Skin of body (tissue), 1 donor: ENCODE measurements at regions not wholly inside any gene's neighbourhood (a gene's known extent, or its start where the extent isn't known, plus 50 kb on each side); places are given as distances from the start of the nearest gene placed in this dataset.
"Not testable (repeated sequence)": the region's sequence is repeated elsewhere in the genome, so short reads cannot be mapped to it uniquely, and the experiment has no call there.

ENCODE experiments used
- DNase-seq: peaks from one replicate; lab custom pipeline; 2025; lab: John Stamatoyannopoulos, UW

DNA sequence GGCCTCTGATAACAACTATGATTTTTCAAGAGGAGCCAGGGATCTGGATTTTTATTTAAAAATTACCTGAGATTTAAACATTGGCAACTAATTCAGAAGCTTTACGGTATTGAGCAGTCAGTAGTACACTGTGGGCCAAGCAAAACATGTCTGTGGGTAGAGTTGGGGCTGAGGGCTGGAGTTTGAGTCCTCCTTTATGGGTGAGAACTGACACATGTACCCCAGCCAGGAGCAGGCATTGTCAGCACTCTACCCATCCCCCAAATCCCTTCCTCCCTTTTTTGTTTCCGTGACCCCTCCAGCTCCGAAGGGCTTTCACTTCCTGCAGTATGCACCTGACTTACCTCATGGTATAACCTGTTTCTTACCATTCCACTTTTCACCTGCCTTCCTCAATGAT lies 131.4 kb downstream of the SNX5 start:
- DNase-seq: no peak

DNA sequence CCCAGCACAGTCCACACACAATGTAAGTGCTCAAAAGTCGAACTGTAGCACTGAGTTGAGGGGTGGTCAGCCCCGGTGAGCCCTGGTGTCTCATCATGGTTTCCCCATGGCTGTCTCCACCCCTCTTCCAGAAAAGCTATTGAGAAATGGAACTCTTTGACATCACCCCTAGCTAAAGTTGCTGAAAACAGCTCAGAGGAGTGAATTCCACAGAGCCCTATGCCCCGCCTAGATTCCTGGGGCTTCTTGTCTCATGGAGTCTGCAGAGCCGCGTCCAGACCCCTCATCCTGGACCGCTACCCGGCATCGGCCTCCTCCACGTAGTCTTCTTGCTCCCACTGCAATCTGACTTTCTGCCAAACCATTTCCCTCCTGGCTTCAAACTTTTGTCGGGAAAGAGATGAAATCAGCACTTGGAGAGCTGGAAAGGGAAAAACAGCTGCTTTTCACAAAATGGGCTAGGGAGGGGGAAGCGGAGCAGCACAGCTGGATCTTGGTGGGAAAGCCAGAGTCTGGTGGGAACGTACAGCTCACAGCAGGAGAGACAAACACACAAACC lies 132.2 kb downstream of the SNX5 start:
- peak; percentile 97 for DNase-seq

DNA sequence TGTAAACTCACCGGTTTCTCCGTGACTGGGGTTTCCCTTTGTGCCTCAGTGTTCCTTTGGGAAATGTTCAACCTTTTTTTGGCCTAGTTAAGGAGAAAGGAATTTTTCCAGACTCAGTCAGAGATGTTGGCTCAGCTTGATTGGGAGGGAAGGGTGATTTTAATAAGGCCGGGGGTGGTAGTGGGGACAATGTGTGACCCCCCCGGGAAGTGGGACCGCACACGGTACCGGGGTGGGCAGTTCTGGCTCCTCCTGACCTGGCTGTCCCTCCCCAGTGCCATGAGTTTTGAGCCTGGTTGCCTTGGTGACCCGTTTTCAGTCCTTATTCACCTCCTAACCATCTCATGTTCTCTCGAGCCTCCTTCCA lies 132.7 kb downstream of the SNX5 start:
- DNase-seq: no peak

DNA sequence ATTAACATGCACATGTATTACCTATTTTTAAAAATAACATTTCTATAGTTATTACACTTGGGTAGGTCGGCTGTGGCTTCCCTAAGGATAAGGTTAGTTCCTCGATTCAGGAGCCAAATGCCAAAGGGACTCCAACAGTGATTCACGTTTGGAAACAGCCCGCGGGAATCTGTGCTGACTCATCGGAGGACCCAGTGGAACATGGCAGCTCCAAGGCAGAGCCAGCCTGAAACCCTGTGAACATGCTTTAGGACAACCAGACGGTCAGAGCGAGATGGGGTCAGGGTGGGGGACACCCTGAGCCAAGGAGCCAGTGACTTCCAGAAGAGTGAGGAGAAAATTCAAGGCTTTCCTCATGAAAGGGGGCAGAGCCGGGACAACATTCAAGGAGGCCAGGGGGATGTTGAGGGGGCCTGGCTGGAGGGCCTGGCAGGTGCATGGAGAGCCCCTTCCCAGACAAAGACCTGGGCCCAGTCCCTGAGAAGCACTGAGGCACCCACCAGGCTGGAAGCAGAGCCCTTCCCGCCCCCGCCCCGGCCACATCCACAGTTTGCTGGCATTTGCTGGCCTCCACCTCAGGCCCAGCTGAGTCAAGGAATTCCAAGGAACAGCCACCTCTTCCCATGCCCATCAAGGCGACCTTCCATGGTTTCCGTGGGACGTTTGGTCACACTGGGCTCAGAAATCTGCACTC lies 133.2 kb downstream of the SNX5 start:
- DNase-seq: no peak

DNA sequence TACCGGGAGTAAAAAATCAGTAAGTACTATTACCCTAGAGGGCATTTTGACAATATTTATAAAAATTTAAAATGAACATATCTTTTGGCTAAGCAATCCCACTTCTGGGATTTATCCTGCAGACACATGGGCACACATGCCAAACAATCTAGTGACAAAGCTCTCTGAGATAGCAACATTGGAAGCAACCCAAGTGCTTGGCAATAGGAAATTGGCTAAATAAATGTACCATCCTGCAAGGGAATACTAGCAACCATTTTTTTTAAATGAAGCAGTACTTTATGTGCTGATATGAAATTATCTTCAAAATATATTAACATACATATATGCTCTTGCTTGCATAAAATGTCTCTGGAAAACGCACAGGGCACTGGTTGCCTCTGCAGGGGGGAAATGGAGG lies 133.8 kb downstream of the SNX5 start:
- no peak for DNase-seq

DNA sequence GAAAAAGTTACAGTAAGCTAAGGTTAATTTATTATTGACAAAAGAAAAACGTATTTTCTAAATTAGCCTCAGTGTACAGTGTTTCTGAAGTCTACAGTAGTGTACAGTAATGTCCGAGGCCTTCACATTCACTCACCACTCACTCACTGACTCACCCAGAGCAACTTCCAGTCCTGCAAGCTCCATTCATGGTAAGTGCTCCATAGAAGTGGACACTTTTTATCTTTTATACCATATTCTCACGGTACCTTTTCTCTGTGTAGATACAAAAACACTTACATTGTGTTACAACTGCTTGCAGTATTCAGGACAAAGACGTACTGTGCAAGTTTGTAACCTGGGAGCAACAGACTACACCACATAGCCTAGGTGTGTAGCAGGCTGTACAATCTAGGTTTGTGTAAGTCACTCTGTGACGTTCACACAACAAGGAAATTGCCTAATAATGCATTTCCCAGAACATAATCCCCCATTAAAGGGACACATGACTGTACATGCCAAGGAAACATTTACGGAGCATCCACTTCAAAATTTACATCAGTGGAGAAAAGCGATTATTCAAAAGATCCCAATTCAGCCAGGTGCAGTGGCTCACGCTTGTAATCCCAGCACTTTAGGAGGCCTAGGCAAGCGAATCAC lies 133.4 kb downstream of the BANF2 start:
- DNase-seq: no peak

DNA sequence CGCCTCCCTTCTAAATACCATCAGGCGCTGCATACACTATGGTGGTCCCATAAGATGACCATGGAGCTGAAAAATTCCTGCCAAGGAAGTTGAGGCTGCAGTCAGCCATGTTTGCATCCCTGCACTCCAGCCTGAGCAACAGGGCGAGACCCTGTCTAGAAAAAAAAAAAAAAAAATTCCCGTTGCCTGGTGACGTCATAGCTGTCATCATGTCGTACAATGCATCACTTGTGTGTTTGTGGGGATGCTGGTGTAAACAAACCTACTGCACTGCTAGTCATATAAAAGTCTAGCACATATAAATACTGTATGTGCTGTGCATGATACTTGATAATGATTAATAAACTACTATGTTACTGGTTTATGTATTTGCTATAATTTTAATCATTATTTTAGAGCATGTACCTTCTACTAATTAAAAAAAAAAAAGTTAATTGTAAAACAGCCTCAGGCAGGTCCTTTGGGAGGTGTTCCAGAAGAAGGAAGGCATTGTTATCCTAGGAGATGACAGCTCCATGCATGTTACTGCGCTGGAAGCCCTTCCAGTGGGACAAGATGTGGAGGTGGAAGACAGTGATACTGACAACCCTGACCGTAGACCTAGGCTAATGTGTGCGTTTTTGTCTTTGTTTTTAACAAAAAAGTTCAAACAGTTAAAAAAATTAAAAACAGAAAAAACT lies 132.6 kb downstream of the BANF2 start:
- no peak for DNase-seq

DNA sequence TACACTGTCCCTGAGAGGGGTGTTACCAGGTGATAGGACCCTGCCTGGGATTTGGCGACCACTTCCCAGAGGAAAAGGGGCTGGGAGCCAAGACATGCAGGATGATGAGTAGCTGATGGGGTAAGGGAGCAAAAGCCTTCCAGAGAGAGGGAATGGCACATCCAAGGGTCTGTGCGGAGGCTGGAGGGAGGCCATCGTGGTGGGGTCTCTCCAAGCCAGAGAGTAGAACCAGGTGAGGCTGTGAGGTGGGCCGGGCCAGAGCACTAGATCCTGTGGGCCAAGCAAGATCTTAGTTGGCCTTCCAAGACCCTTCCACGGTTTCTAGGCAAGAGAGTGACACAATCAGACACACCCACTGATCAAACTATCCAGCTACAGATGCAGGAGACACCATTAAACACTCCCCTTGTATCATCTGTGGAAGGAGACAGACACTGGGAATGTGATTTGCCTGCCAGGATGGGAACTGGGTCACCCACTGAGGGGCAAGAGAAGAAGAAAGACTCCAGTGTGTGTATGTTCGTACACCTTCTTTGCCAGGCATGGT lies 128.9 kb downstream of the BANF2 start:
- no peak for DNase-seq

DNA sequence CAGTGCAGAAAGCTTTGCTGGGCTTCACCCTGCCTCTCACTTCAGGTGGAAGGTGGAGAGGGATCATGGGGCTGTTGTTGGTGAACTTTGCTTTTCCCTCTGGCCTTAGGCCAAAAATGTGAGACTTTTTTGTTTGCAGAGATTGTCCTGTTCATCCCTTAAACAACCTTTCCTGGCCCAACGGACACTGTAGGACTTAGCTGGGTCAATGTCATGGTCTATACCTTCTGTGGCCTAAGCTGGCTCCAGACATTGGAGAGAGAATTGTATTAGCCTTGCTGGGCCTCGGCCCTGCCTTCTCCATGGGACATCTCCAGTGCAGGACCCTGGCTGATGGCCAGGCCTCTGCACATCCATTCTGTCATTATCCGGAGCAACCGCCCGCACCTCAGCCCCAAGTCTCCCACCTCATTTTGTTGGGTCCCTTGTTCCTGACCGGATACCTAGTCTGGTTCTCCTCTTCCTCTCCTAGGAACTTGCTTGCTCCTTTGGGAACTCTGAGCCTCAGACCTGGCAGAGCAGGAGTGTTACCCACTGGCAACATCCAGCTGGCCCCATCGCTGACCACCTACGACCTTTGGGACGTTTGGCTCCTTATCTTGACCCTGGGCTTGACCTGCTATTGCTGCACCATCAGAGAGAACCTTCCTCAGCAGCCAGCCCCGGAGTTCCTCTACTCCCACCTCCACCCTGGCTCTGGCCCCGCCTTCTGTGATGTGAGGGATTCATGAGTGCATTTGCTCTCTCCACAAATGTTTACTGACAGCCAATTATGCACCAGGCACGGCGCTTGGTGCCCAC lies 128.2 kb downstream of the BANF2 start:
- DNase-seq: no peak

DNA sequence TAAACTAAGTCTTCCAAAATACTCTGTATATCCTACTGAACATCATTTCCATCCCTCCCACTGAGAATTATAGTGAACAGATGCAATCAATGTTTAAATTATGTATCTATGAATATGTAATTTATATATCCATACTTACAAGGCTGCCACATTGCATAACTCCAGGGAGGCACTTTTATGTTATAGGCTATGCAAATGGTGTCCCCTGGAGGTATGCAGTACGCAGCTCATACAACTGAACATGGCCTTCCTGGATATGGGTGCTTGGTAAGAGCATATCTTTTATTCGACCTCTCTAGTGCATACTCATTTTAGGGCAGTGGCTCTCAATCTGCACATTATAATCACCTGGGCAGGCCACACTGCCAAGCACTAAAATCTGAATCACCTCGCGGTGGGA lies 127.3 kb downstream of the BANF2 start:
- no peak for DNase-seq

DNA sequence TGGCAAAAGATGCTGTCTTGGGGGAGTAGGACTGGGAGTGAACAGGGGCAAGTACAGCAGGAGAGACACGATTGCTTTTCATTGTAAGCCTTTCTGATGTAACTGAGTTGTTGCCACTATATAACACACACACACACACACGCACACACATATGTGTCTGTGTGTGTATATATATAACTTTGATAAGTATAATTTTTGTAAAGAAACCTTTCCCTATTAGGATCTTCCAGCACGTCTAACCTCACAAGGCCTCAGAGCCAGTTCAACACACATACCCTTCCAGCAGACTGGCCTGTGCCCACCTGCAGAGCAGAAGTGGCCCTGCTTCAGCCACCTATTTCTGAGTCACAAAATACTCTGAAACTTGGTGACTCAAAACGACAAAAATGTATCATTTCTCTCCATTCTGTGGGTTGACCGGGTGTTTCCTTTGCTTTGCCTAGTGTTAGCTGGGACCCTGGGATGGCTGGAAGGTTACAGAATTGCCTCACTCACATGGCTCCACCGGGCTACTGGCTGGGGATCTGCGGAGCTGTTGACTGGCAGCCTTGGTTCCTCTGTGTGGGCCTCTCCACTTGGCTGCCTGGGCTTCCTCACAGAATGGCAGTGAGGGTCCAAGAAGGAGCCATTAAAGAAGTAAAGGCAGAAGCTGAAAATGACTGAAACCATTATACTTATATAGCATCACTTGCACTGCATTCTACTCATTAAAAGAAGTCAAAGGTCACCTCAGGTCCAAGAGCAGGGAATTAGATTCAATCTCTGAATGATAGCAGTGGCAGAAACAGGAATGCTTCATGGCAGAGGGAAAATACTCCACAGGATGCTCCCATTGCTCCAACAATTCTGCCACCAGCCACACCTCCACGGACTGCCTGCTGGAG lies 126.4 kb downstream of the BANF2 start:
- no peak for DNase-seq

DNA sequence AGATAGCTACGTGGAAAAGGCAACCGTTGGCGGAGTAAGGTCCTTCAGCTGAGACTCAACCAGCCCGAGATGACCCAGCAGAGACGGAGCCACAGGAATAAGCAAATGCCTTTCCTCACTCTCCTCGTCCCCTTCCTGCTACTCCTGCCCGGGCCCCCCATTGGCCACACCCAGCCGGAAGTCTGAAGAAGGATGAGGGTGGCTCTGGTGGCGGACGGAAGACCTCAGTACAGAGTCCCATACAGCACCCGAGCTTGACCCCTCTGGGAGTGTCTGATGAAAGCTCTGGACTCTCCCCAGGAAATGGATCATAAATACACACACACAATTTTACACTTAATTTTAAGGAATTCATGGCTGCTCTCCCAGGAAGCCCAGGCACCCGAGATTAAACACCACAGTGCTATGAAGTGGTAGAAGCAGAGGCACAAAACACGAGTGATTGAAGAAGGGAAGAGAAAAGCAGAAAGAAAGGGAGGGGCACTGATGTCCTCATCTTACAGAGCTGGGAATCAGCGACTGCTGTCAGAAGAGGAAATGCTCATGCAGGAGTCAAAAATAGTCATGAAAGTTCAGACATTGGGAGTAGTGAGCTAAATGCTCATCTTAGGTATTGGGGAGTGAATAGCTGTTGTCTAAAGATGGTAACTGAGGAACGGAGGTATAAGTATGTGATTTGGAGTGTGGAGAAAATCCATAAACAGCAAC lies 125.6 kb downstream of the BANF2 start:
- DNase-seq: no peak

DNA sequence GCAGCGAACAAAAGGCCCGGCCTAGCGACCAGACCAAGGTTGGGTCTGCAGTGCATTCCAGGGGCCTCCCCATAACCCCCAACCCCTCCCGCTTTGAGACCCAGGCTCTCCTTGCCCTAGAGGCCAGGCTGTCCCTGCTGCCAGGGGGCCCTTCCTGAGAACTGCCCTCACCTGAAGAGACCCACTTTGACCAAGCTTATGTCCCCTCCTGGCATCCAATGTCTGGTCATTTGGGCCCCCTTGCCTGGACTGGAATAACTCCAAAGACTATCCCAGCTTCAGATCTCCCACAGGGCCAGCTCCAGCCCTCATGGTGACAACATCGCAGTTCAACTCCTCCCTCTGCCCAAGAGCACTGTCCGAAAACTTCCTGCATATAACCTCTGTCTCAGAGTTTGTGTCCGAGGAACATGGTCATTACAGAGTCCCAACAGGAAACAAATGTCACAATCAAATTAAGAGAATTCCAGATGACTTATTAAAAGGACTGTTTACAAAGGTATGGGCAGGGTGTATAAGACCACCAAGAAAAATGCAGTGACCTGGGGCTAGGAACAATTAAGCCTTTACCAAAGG lies 125.0 kb downstream of the BANF2 start:
- DNase-seq: peak; percentile 24

DNA sequence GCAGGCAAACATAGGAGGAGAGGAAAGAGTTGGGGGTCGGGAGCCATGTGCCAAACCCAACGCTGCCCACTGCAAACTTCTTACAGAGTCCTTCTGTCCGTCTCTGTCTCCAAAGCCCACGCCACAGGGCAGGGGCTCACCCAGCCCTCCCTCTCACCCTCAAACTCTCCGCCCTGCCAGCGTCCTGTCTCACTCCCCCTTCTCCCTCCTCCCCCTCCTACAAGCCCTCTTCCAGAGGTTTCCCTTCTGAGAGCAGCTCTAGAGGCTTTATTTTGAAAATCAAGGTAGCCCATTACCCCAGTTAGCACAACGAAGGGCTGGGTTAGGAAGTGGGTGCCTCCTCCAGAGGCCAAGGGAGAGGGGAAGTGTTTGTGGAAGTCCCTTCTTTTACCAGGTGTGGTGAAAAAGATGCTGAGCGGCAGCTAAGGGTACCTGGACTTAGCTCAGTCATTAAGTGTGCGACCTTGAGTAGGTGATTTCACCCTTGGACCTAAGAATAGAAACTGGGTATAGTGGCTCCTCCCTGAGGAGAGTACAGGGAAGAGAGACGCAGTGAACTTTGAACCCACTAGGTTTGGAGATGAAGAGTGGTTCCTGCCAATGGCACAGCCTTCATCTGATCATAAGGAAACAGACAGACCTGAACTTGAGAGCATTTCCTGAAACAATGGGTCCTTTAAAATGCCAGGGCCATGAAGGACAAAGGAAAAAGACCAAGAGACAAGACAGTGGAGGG lies 123.8 kb downstream of the BANF2 start:
- DNase-seq: no peak

DNA sequence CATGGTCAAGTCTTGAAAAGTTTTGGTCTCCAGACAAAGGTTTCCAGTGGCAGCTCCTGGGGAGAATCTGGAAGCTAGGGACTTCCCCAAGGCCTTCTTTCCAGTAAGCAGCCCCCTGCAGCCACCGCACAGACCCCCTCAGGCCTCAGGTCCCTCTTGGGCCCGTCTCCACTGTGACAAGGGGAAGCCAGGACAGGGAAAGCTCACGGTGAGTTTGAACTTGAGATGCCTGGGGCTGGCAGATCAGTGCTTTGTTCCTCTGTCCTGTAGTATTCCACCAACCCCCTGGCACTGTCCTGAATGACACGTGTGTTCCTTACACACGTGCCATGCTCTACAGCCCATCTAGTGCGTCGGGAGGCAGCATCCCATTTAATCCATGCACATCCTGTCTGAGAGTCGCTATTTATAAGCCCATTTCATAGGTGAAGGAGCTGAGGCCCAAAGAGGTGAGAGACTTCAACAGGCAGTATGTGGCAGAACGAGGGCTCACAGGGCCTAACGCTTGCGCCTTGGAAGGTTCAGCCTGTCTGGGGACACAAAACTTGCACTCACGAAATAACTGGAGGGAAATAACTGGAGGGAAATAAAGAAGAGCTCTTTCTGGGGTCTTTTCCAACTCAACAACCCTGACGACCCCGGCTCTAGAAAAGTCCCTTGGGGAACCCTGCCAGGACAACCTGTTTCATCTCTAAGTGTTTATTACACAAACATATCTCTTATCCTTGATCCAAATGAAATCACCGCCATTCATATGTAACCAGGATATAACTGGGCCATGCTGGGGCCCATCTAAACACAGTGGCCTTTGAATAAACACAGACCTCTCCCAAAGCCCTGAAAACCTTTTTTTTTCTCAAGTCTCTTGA lies 123.0 kb downstream of the BANF2 start:
- no peak for DNase-seq

DNA sequence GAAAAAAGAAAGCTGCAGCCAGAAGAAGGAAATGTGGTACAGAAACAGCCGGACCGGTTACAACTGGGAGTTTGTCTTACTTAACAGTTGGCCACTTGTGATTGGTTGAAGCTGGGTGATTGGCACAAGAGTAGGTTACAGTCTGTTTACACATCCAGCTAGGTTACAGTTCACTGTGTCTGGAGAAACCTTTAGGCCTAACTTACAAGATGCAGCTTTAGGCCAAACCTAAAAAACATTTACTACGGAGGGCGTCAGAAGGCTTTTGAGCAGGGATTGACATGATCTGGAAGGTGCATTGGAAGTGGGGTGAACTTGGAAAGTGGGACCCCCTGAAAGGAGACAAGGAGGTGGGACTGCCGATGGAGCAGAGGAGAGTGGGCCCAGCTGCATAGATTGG lies 122.3 kb downstream of the BANF2 start:
- DNase-seq: peak; percentile 83

DNA sequence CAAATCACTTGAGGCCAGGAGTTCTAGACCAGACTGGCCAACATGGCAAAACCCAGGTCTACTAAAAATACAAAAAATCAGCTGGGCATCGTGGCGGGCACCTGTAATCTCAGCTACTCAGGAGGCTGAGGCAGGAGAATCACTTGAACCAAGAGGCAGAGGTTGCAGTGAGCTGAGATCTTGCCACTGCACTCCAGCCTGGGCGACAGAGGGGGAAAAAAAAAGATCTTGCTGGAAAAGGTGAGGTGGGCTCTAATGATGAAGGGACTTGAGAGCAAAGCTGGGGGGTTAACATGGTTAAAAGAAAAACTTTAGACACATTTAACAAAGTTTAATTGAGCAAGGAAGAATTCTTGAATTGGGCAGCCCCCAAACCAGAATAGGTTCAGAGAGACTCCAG lies 121.8 kb downstream of the BANF2 start:
- DNase-seq: not testable (repeated sequence)
